PC-9 (cell line): ENCODE measurements at regions not wholly inside any gene's neighbourhood (a gene's known extent, or its start where the extent isn't known, plus 50 kb on each side); places are given as distances from the start of the nearest gene placed in this dataset.

Source experiments
- BruUV-seq: library from RNA; stranded (reverse); fragments of 400-500 nt; replicated peaks from 2 replicates; lab custom pipeline; 2021; lab: Mats Ljungman, UMichigan
- CTCF ChIA-PET: fragments of 300-600 bp; sonication (Branson Sonifier 250); formaldehyde crosslinking; loops from one replicate; lab custom pipeline; 2022; ENCODE audit warnings: antibody characterized with exemption; lab: Charles Lee
- POLR2A ChIA-PET: fragments of 300-600 bp; sonication (Branson Sonifier 250); formaldehyde crosslinking; loops from one replicate; lab custom pipeline; 2022; ENCODE audit warnings: antibody characterized with exemption; ENCODE audit not compliant: unreplicated experiment; lab: Charles Lee
- DNase-seq, 2 experiments: peaks; one replicate each; pipeline versions ENCODE4 v3.0.0 to v3.0.0-alpha.2; 2015 to 2022; ENCODE audit warnings: mixed read lengths in 1 of 2
- H2AFZ ChIP-seq: fragments of 200-600 bp; sonication (generic); 2 replicates; pipeline ENCODE4 v1.8.1; 2017; ENCODE audit warnings: antibody characterized with exemption
- H3F3A ChIP-seq: fragments of 200-600 bp; sonication (generic); 2 replicates; pipeline ENCODE4 v1.8.1; 2017; ENCODE audit warnings: antibody characterized with exemption, mild to moderate bottlenecking, low read depth; ENCODE audit not compliant: insufficient read depth
- H3K27ac ChIP-seq: fragments of 200-600 bp; sonication (generic); 2 replicates; pipeline ENCODE4 v1.6.1; 2016; ENCODE audit warnings: mixed run types
- H3K27me3 ChIP-seq: fragments of 200-600 bp; sonication (generic); 2 replicates; pipeline ENCODE4 v1.6.1; 2016; ENCODE audit warnings: low read depth, mixed run types; ENCODE audit not compliant: insufficient read depth
- H3K36me3 ChIP-seq: fragments of 200-600 bp; sonication (generic); 2 replicates; pipeline ENCODE4 v1.6.1; 2016; ENCODE audit warnings: low read depth, mixed run types
- H3K4me1 ChIP-seq: fragments of 200-600 bp; sonication (generic); replicated peaks from 2 replicates; pipeline ENCODE4 v1.6.1; 2016; ENCODE audit warnings: mixed run types; ENCODE audit not compliant: insufficient read depth
- H3K4me2 ChIP-seq: fragments of 200-600 bp; sonication (generic); 2 replicates; pipeline ENCODE4 v1.6.1; 2017; ENCODE audit warnings: mixed run types
- H3K4me3 ChIP-seq: fragments of 200-600 bp; sonication (generic); 2 replicates; pipeline ENCODE4 v1.6.1; 2016; ENCODE audit warnings: mixed run types
- H3K79me2 ChIP-seq: fragments of 200-600 bp; sonication (generic); 2 replicates; pipeline ENCODE4 v1.6.1; 2017; ENCODE audit warnings: low read depth, mixed run types
- H3K9me2 ChIP-seq: fragments of 200-600 bp; sonication (generic); 2 replicates; pipeline ENCODE4 v1.8.1; 2017; ENCODE audit warnings: mild to moderate bottlenecking; ENCODE audit not compliant: insufficient read depth
- H3K9me3 ChIP-seq: fragments of 200-600 bp; sonication (generic); 2 replicates; pipeline ENCODE4 v1.8.1; 2016; ENCODE audit warnings: low read depth; ENCODE audit not compliant: insufficient read depth
- H4K20me1 ChIP-seq: fragments of 200-600 bp; sonication (generic); 2 replicates; pipeline ENCODE4 v1.8.1; 2017; ENCODE audit not compliant: insufficient read depth
- CTCF ChIP-seq: fragments of 200-600 bp; sonication (generic); conservative IDR thresholded peaks from 2 replicates; pipeline ENCODE4 v1.6.1; 2017; ENCODE audit warnings: mixed run types, antibody characterized with exemption, mild to moderate bottlenecking, moderate library complexity
- EZH2 ChIP-seq: fragments of 200-600 bp; sonication (generic); IDR thresholded peaks from 2 replicates; pipeline ENCODE4 v1.8.0; 2017; ENCODE audit warnings: antibody characterized with exemption, low read depth
- intact Hi-C: fragments of 100-400 bp; cut with micrococcal nuclease; formaldehyde crosslinking; loops from one replicate; pipeline ENCODE4 v1.10.0; 2022; ENCODE audit not compliant: unreplicated experiment

DNA sequence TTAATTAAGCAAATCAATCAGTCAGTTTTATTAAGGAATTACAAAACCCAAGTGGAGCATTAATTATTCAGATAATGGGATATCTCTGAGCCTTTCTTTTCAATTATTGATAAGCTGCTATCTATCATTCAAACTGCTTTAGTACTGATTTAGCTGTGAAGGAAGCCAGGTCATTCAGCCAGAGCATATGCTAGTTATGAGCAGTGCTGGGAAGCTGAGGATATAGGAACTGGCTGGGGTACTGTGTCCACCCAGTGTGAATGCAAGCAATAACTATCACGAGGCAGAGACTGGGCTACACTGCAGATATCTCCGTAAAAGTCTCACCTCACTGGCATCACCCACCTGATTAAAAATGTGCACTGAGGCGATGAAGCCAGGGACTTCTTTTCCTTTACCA, 496.7 kb upstream of the PIK3C3 start:
- no TSS peak for BruUV-seq
- no peaks in the 10 kb centered on the region for H3K36me3 ChIP-seq
- H2AFZ ChIP-seq, result no peak overlapping the region
- H3K9me2 ChIP-seq, result no peaks in the 10 kb centered on the region
- ChIA-PET CTCF (no interaction called here), POLR2A (no interaction called here)
- no peak for TF ChIP-seq EZH2
- no peak for TF ChIP-seq CTCF
- no peaks in the 10 kb centered on the region for H3K27me3 ChIP-seq
- intact Hi-C loops, result no loop called here
- H3K27ac ChIP-seq, result no peak overlapping the region
- no peak for DNase-seq
- H4K20me1 ChIP-seq, result no peaks in the 10 kb centered on the region
- H3F3A ChIP-seq, result no peaks in the 10 kb centered on the region
- no peaks in the 10 kb centered on the region for H3K9me3 ChIP-seq
- no peak overlapping the region for H3K4me2 ChIP-seq
- H3K4me1 ChIP-seq, result no peaks in the 10 kb centered on the region
- no peak overlapping the region for H3K4me3 ChIP-seq
- H3K79me2 ChIP-seq, result no peaks in the 10 kb centered on the region

- no peak for DNase-seq
- intact Hi-C loops, result no loop called here
- Histone ChIP-seq H4K20me1 (no peaks in the 10 kb centered on the region), H3K9me2 (no peaks in the 10 kb centered on the region), H3K4me1 (no peaks in the 10 kb centered on the region), H3K27ac (no peak overlapping the region), H3K9me3 (no peaks in the 10 kb centered on the region), H2AFZ (no peak overlapping the region), H3K36me3 (no peaks in the 10 kb centered on the region), H3F3A (no peaks in the 10 kb centered on the region), H3K4me3 (no peak overlapping the region), H3K4me2 (no peak overlapping the region), H3K79me2 (no peaks in the 10 kb centered on the region), H3K27me3 (no peaks in the 10 kb centered on the region)
- CTCF ChIA-PET, result no interaction called here
- no TSS peak for BruUV-seq
- POLR2A ChIA-PET, result no interaction called here
- no peak for TF ChIP-seq EZH2
- no peak for TF ChIP-seq CTCF
Measured at GRCh38 chr18:41457765-41458326, 497.2 kb upstream of the PIK3C3 start.

DNA sequence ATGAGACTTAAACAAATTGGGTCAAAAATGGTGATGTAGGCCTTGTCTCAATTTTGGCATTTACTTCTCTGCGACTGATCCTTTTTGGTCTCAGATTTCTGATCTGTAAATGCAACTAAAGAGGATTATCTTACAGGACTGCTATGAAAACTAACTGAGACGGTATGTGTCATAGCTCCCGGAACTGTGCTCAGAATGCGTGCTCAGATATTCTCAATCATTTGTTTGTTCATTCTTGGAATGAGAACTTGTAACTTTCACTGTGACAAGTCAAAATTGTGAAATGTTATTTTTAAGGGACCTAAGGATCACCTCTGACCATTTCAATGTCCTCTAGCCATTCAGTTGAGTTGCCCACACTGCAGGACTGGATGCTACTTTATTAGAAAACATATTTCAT, 498.2 kb upstream of the PIK3C3 start:
- DNase-seq, result no peak
- Histone ChIP-seq H3F3A (no peaks in the 10 kb centered on the region), H3K36me3 (no peaks in the 10 kb centered on the region), H3K9me2 (no peaks in the 10 kb centered on the region), H4K20me1 (no peaks in the 10 kb centered on the region), H3K27ac (no peak overlapping the region), H3K79me2 (no peaks in the 10 kb centered on the region), H3K9me3 (no peaks in the 10 kb centered on the region), H3K4me3 (no peak overlapping the region), H3K4me1 (no peaks in the 10 kb centered on the region), H2AFZ (no peak overlapping the region), H3K4me2 (no peak overlapping the region), H3K27me3 (no peaks in the 10 kb centered on the region)
- no TSS peak for BruUV-seq
- POLR2A ChIA-PET, result no interaction called here
- TF ChIP-seq CTCF, result no peak
- no peak for TF ChIP-seq EZH2
- intact Hi-C loops, result no loop called here
- CTCF ChIA-PET, result no interaction called here
